ENCODE measurements at regions not wholly inside any gene's neighbourhood (a gene's known extent, or its start where the extent isn't known, plus 50 kb on each side); places are given as distances from the start of the nearest gene placed in this dataset.

DNA sequence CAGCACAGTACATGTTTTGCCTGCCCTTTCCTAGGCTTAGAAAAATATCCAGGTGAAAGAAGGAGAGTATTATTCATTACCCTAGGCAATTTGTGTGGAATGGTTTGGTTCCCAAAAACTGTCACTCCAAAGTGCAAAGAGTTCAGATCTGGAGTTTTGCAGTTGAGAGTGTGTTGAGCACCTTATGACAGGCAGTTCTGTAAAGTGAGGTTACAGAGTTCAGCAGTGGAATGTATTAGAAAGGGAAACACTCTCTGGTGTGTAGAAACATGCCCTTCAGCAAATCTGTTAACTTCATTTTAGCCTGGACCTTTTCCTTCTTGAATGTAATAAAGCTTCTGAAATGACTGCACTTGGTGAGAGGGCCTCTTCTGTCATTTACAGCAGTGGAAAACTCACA lies 154.0 kb upstream of the SSTR1 start:
- TF ChIP-seq, protein P1, sequence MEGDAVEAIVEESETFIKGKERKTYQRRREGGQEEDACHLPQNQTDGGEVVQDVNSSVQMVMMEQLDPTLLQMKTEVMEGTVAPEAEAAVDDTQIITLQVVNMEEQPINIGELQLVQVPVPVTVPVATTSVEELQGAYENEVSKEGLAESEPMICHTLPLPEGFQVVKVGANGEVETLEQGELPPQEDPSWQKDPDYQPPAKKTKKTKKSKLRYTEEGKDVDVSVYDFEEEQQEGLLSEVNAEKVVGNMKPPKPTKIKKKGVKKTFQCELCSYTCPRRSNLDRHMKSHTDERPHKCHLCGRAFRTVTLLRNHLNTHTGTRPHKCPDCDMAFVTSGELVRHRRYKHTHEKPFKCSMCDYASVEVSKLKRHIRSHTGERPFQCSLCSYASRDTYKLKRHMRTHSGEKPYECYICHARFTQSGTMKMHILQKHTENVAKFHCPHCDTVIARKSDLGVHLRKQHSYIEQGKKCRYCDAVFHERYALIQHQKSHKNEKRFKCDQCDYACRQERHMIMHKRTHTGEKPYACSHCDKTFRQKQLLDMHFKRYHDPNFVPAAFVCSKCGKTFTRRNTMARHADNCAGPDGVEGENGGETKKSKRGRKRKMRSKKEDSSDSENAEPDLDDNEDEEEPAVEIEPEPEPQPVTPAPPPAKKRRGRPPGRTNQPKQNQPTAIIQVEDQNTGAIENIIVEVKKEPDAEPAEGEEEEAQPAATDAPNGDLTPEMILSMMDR (IDR thresholded peaks at IDR 0.05), result no peak
- TF ChIP-seq EP300 (IDR thresholded peaks at IDR 0.05) (no peak), POLR2A (IDR thresholded peaks at IDR 0.05) (no peak)

Measured in ovary (tissue), 3 donors.